H1 (cell line): ENCODE measurements at regions not wholly inside any gene's neighbourhood (a gene's known extent, or its start where the extent isn't known, plus 50 kb on each side); places are given as distances from the start of the nearest gene placed in this dataset.

Experiments
- CTCF ChIA-PET: fragments of 300-600 bp; sonication (Branson Sonifier 250); formaldehyde crosslinking; loops from one replicate; lab custom pipeline; 2021; ENCODE audit not compliant: partially characterized antibody; lab: Charles Lee
- POLR2A ChIA-PET: fragments of 300-600 bp; sonication (Branson Sonifier 250); formaldehyde crosslinking; loops from one replicate; lab custom pipeline; 2021; ENCODE audit warnings: inconsistent platforms; ENCODE audit not compliant: partially characterized antibody; lab: Charles Lee
- DNase-seq, 2 experiments: peaks; one replicate each; pipeline versions ENCODE4 v3.0.0 to v3.0.0-alpha.2; 2010 to 2022; ENCODE audit warnings: low spot score in 2 of 2, low read depth in 1 of 2, mixed read lengths in 1 of 2
- FAIRE-seq: peaks from 2 replicates; lab custom pipeline; 2011; peaks lifted over from hg19 to GRCh38; lab: Jason Lieb, UNC
- H2AFZ ChIP-seq: 2 replicates; pipeline ENCODE4 v1.8.1; 2012; ENCODE audit warnings: low read length, inconsistent platforms
- H2AK5ac ChIP-seq: 2 replicates; pipeline ENCODE4 v1.6.1; 2013; ENCODE audit warnings: low read depth, low read length
- H2BK120ac ChIP-seq: replicated peaks from 2 replicates; pipeline ENCODE3; 2013; ENCODE audit warnings: low read depth, low read length, inconsistent platforms
- H2BK12ac ChIP-seq: 2 replicates; pipeline ENCODE4 v1.6.1; 2013; ENCODE audit warnings: low read depth, low read length
- H2BK15ac ChIP-seq: 2 replicates; pipeline ENCODE4 v1.6.1; 2013; ENCODE audit warnings: low read length
- H2BK20ac ChIP-seq: 2 replicates; pipeline ENCODE4 v1.6.1; 2013; ENCODE audit warnings: low read length
- H2BK5ac ChIP-seq: 2 replicates; pipeline ENCODE4 v1.6.1; 2013; ENCODE audit warnings: low read depth, low read length
- H3K14ac ChIP-seq: 2 replicates; pipeline ENCODE4 v1.6.1; 2013; ENCODE audit warnings: inconsistent platforms; ENCODE audit not compliant: insufficient read length
- H3K18ac ChIP-seq: 2 replicates; pipeline ENCODE4 v1.6.1; 2013; ENCODE audit warnings: low read length; ENCODE audit errors: extremely low read depth
- H3K23ac ChIP-seq: 2 replicates; pipeline ENCODE4 v1.6.1; 2013; ENCODE audit warnings: inconsistent platforms; ENCODE audit not compliant: insufficient read length
- H3K23me2 ChIP-seq: 2 replicates; pipeline ENCODE4 v1.6.1; 2013; ENCODE audit warnings: low read depth, low read length
- H3K27ac ChIP-seq: 2 replicates; pipeline ENCODE4 v1.6.1; 2011; ENCODE audit warnings: low read depth, low read length, inconsistent platforms
- H3K27me3 ChIP-seq, 4 experiments: replicated peaks in 1 of 4; 1 replicate in 1 of 4; 2 replicates in 3 of 4; pipeline versions ENCODE4 v1.6.1 to v1.8.1; 2011 to 2013; ENCODE audit warnings: low read length in 3 of 4, mild to moderate bottlenecking in 3 of 4, inconsistent platforms in 2 of 4, mixed read lengths in 2 of 4, moderate library complexity in 1 of 4; ENCODE audit not compliant: control insufficient read depth in 3 of 4, insufficient read depth in 3 of 4; ENCODE audit errors: extremely low read depth in 1 of 4
- H3K36me3 ChIP-seq, 4 experiments: 2 replicates each; pipeline versions ENCODE4 v1.6.1 to v1.8.1; 2011 to 2013; ENCODE audit warnings: mild to moderate bottlenecking in 4 of 4, low read length in 3 of 4, moderate library complexity in 2 of 4, control low read depth in 1 of 4, inconsistent platforms in 1 of 4; ENCODE audit not compliant: insufficient read depth in 4 of 4, control insufficient read depth in 2 of 4
- H3K4ac ChIP-seq: replicated peaks from 2 replicates; pipeline ENCODE3; 2013; ENCODE audit warnings: low read length, low read depth, mixed read lengths, inconsistent platforms; ENCODE audit not compliant: insufficient read length
- H3K4me1 ChIP-seq, 4 experiments: replicated peaks in 1 of 4; 1 replicate in 1 of 4; 2 replicates in 3 of 4; pipeline versions ENCODE4 v1.6.1 to v1.8.1; 2011 to 2013; ENCODE audit warnings: low read length in 3 of 4, inconsistent platforms in 2 of 4, mixed read lengths in 1 of 4; ENCODE audit not compliant: insufficient read depth in 4 of 4, control insufficient read depth in 3 of 4
- H3K4me2 ChIP-seq, 2 experiments: 2 replicates each; pipeline versions ENCODE4 v1.6.1 to v1.8.1; 2011 to 2013; ENCODE audit warnings: low read depth in 2 of 2, low read length in 2 of 2, control low read depth in 1 of 2, inconsistent platforms in 1 of 2, mild to moderate bottlenecking in 1 of 2; ENCODE audit not compliant: insufficient read depth in 1 of 2
- H3K4me3 ChIP-seq, 4 experiments: fragments of 200-600, 300-600 bp in 1 of 4; sonication (generic), shearing (Covaris generic), sonication (Bioruptor Twin) in 1 of 4; 2 replicates each; pipeline versions ENCODE4 v1.5.1 to v1.8.1; 2011 to 2016; ENCODE audit warnings: low read length in 4 of 4, low read depth in 3 of 4, control low read depth in 2 of 4, inconsistent platforms in 2 of 4, mild to moderate bottlenecking in 2 of 4, mixed read lengths in 1 of 4, moderate library complexity in 1 of 4; ENCODE audit not compliant: insufficient read depth in 2 of 4; ENCODE audit errors: extremely low read depth in 1 of 4
- H3K56ac ChIP-seq: replicated peaks from 2 replicates; pipeline ENCODE3; 2013; ENCODE audit warnings: low read depth, mild to moderate bottlenecking, mixed read lengths, low read length, inconsistent platforms; ENCODE audit not compliant: insufficient read length
- H3K79me1 ChIP-seq: 2 replicates; pipeline ENCODE4 v1.6.1; 2013; ENCODE audit warnings: low read depth, low read length, control low read depth
- H3K79me2 ChIP-seq, 2 experiments: 2 replicates each; pipeline versions ENCODE4 v1.6.1 to v1.8.1; 2012 to 2013; ENCODE audit warnings: low read length in 2 of 2, mild to moderate bottlenecking in 2 of 2, inconsistent platforms in 1 of 2; ENCODE audit not compliant: insufficient read depth in 2 of 2, control insufficient read depth in 1 of 2
- H3K9ac ChIP-seq, 4 experiments: replicated peaks in 1 of 4; 1 replicate in 1 of 4; 2 replicates in 3 of 4; pipeline versions ENCODE4 v1.6.1 to v1.8.1; 2011 to 2013; ENCODE audit warnings: low read depth in 3 of 4, low read length in 3 of 4, control low read depth in 2 of 4, mild to moderate bottlenecking in 2 of 4, moderate library complexity in 2 of 4, inconsistent platforms in 1 of 4; ENCODE audit errors: extremely low read depth in 1 of 4
- H3K9me3 ChIP-seq, 2 experiments: 2 replicates each; pipeline versions ENCODE4 v1.6.1 to v1.8.1; 2012 to 2013; ENCODE audit warnings: mild to moderate bottlenecking in 2 of 2, moderate library complexity in 2 of 2, control low read depth in 1 of 2, inconsistent platforms in 1 of 2, low read depth in 1 of 2, low read length in 1 of 2, mixed read lengths in 1 of 2; ENCODE audit not compliant: insufficient read depth in 2 of 2
- H4K20me1 ChIP-seq, 2 experiments: replicated peaks in 1 of 2; 2 replicates each; pipeline versions ENCODE3 to v1.8.1; 2011 to 2013; ENCODE audit warnings: inconsistent platforms in 2 of 2, low read length in 2 of 2, mild to moderate bottlenecking in 1 of 2; ENCODE audit not compliant: insufficient read depth in 2 of 2, control insufficient read depth in 1 of 2
- H4K5ac ChIP-seq: 2 replicates; pipeline ENCODE4 v1.6.1; 2013; ENCODE audit warnings: low read length, low read depth, mixed read lengths, inconsistent platforms; ENCODE audit not compliant: insufficient read length
- H4K8ac ChIP-seq: 2 replicates; pipeline ENCODE4 v1.8.0; 2013; ENCODE audit warnings: mild to moderate bottlenecking, moderate library complexity, low read length, inconsistent platforms; ENCODE audit not compliant: insufficient read depth; ENCODE audit errors: extremely low read depth
- H4K91ac ChIP-seq: replicated peaks from 2 replicates; pipeline ENCODE3; 2013; ENCODE audit warnings: low read length, mixed read lengths, inconsistent platforms; ENCODE audit not compliant: insufficient read length
- BCL11A ChIP-seq, 2 experiments: IDR thresholded peaks; one replicate each; pipeline ENCODE4 v1.6.1; 2011; ENCODE audit warnings: low read depth in 2 of 2, low read length in 2 of 2, mild to moderate bottlenecking in 2 of 2
- CTBP2 ChIP-seq: IDR thresholded peaks from 2 replicates; pipeline ENCODE4 v1.7.0; 2011; ENCODE audit warnings: borderline replicate concordance, mild to moderate bottlenecking, moderate library complexity, mixed read lengths, low read length; ENCODE audit not compliant: insufficient read depth, insufficient read length
- EGR1 ChIP-seq: IDR thresholded peaks from 2 replicates; pipeline ENCODE4 v1.6.1; 2011; ENCODE audit warnings: low read depth, low read length, borderline replicate concordance
- EP300 ChIP-seq, 2 experiments: IDR thresholded peaks; 1 replicate in 1 of 2; 2 replicates in 1 of 2; pipeline ENCODE4 v1.6.1; 2011 to 2012; ENCODE audit warnings: low read depth in 2 of 2, low read length in 2 of 2, mild to moderate bottlenecking in 2 of 2, borderline replicate concordance in 1 of 2, inconsistent platforms in 1 of 2, moderate library complexity in 1 of 2
- KDM1A ChIP-seq: fragments of 200-600, 300-600 bp; sonication (generic); IDR thresholded peaks from 2 replicates; pipeline ENCODE4 v1.7.1; 2016; ENCODE audit warnings: mild to moderate bottlenecking, low read length, borderline replicate concordance
- KDM4A ChIP-seq: IDR thresholded peaks from one replicate; pipeline ENCODE4 v1.7.1; 2012; ENCODE audit warnings: low read depth, mild to moderate bottlenecking, moderate library complexity, low read length, inconsistent platforms; ENCODE audit not compliant: severe bottlenecking
- KDM5A ChIP-seq: fragments of 200-600 bp; IDR thresholded peaks from 2 replicates; pipeline ENCODE4 v1.7.1; 2012; ENCODE audit warnings: mild to moderate bottlenecking, low read length, inconsistent platforms, mixed read lengths
- RAD21 ChIP-seq, 2 experiments: IDR thresholded peaks in 1 of 2; conservative IDR thresholded peaks in 1 of 2; 2 replicates each; pipeline ENCODE4 v1.6.1; 2011; ENCODE audit warnings: low read depth in 2 of 2, low read length in 2 of 2, improper control_type of control experiment in 1 of 2, inconsistent platforms in 1 of 2, mild to moderate bottlenecking in 1 of 2, moderate library complexity in 1 of 2
- RXRA ChIP-seq: IDR thresholded peaks from 2 replicates; pipeline ENCODE4 v1.6.1; 2011; ENCODE audit warnings: low read depth, mild to moderate bottlenecking, low read length, moderate library complexity; ENCODE audit not compliant: insufficient read depth
- SP4 ChIP-seq: IDR thresholded peaks from 2 replicates; pipeline ENCODE4 v1.6.1; 2012; ENCODE audit warnings: low read length, inconsistent platforms
- USF2 ChIP-seq: IDR thresholded peaks from 2 replicates; pipeline ENCODE4 v1.6.1; 2011; ENCODE audit warnings: low read length, improper control_type of control experiment

GRCh38 chr4:58760737-58761136 lies 1650.6 kb upstream of the IGFBP7 start:
- Histone ChIP-seq H3K23ac (no peak overlapping the region), H2BK5ac (no peak overlapping the region), H3K9me3 (no peaks in the 10 kb centered on the region), H3K79me1 (no peaks in the 10 kb centered on the region), H3K4me1 (no peaks in the 10 kb centered on the region), H2AFZ (no peak overlapping the region), H3K27me3 (no peaks in the 10 kb centered on the region), H3K79me2 (no peaks in the 10 kb centered on the region), H2BK15ac (no peak overlapping the region), H3K18ac (no peak overlapping the region), H3K23me2 (no peaks in the 10 kb centered on the region), H3K4me2 (no peak overlapping the region)
- TF ChIP-seq RXRA = no peak
- TF ChIP-seq RAD21 (IDR thresholded peaks at IDR 0.05 in 1 of 2, conservative IDR thresholded peaks at IDR 0.05 in 1 of 2; ENCODE audit: low read depth in 2 of 2, low read length in 2 of 2) = no peak
- no peak for TF ChIP-seq EGR1
- TF ChIP-seq BCL11A (IDR thresholded peaks at IDR 0.05; ENCODE audit: low read depth in 2 of 2, low read length in 2 of 2) = no peak
- TF ChIP-seq EP300 (IDR thresholded peaks at IDR 0.05; ENCODE audit: borderline replicate concordance in 1 of 2, low read depth in 2 of 2, low read length in 2 of 2) = no peak
- TF ChIP-seq KDM5A = no peak
- TF ChIP-seq USF2 = no peak
- TF ChIP-seq CTBP2 = no peak
- no peak for TF ChIP-seq SP4
- no peak for TF ChIP-seq KDM1A
- TF ChIP-seq KDM4A = no peak
- TF ChIP-seq, all 59 proteins: peak for 0
- Histone ChIP-seq H3K4ac (no peak overlapping the region), H4K5ac (no peak overlapping the region), H4K8ac (no peak overlapping the region), H2BK12ac (no peak overlapping the region), H4K91ac (no peak overlapping the region), H4K20me1 (no peaks in the 10 kb centered on the region), H3K56ac (no peak overlapping the region), H2BK120ac (no peak overlapping the region), H3K36me3 (no peaks in the 10 kb centered on the region), H3K27ac (no peak overlapping the region), H2AK5ac (no peak overlapping the region), H3K9ac (no peak overlapping the region), H3K14ac (no peak overlapping the region), H2BK20ac (no peak overlapping the region), H3K4me3 (no peak overlapping the region)
- ChIA-PET POLR2A (no interaction called here), CTCF (interaction anchor here (0.6 kb wide), 1 partner anchor 10 kb away, joined by 4 read pairs; no protein-coding TSS in a partner anchor)
- FAIRE-seq = no peak
- no peak for DNase-seq
